ENCODE measurements at regions not wholly inside any gene's neighbourhood (a gene's known extent, or its start where the extent isn't known, plus 50 kb on each side); places are given as distances from the start of the nearest gene placed in this dataset.
A peak's percentile ranks its signal among the peaks of the same experiment; 100 is the strongest.

GRCh38 chr12:71220260-71220659 lies 62.5 kb upstream of the TSPAN8 start:
- Histone ChIP-seq H3K9me3 (no peaks in the 10 kb centered on the region), H3K4me3 (no peak overlapping the region), H3K36me3 (no peaks in the 10 kb centered on the region), H3K9ac (ENCODE audit: low read depth in 2 of 2, low read length in 2 of 2) (no peak overlapping the region), H3K27me3 (no peaks in the 10 kb centered on the region), H3K4me1 (no peaks in the 10 kb centered on the region), H3K27ac (no peak overlapping the region)
- no peak for DNase-seq
- TF ChIP-seq, protein P1, sequence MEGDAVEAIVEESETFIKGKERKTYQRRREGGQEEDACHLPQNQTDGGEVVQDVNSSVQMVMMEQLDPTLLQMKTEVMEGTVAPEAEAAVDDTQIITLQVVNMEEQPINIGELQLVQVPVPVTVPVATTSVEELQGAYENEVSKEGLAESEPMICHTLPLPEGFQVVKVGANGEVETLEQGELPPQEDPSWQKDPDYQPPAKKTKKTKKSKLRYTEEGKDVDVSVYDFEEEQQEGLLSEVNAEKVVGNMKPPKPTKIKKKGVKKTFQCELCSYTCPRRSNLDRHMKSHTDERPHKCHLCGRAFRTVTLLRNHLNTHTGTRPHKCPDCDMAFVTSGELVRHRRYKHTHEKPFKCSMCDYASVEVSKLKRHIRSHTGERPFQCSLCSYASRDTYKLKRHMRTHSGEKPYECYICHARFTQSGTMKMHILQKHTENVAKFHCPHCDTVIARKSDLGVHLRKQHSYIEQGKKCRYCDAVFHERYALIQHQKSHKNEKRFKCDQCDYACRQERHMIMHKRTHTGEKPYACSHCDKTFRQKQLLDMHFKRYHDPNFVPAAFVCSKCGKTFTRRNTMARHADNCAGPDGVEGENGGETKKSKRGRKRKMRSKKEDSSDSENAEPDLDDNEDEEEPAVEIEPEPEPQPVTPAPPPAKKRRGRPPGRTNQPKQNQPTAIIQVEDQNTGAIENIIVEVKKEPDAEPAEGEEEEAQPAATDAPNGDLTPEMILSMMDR (IDR thresholded peaks at IDR 0.05) = no peak
- intact Hi-C loops (cut with DNase I) = no loop called here

DNA sequence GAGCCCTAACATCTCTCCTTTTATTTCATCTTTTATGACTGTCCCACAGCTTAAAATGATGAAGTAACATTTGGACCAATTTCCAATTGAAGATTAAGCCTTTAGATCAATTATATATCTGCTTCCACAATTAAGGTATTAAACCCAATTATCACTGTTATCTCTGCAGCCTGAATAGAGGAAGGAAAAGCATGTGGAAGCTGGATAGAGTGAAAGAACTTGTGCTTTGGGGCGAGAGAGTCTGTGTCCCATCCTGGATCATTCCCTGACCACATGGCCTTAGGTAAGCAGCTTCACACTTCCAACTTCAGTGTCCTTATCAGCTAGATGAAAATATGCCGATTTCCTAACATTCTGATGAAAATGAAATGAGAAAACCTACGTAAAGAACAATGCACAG lies 61.4 kb upstream of the TSPAN8 start:
- Histone ChIP-seq H3K27ac (no peak overlapping the region), H3K4me3 (no peak overlapping the region), H3K9ac (ENCODE audit: low read depth in 2 of 2, low read length in 2 of 2) (no peak overlapping the region), H3K27me3 (no peaks in the 10 kb centered on the region), H3K36me3 (no peaks in the 10 kb centered on the region), H3K4me1 (no peaks in the 10 kb centered on the region), H3K9me3 (no peaks in the 10 kb centered on the region)
- intact Hi-C loops (cut with DNase I) = no loop called here
- no peak for DNase-seq
- TF ChIP-seq, protein P1 (IDR thresholded peaks at IDR 0.05) = no peak

DNA sequence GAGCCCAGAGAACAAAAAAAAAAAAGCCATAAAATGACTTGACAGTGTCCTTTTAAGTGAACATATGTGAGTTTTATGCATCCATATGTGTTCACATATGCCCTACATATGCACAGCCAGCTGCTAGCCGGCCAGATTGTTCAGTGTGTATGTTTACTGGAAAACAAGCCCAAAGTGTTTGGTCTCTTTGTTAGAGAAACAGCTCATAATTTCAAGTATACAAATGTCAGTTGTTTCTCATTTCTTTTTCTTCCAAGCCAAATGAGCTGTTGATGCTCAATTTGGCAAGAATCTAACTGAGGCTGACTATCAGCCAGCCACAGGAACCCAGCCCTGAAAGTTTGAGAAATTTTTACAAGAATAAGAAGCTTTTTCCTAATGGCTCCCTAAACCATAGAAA lies 60.8 kb upstream of the TSPAN8 start:
- Histone ChIP-seq H3K9ac (ENCODE audit: low read depth in 2 of 2, low read length in 2 of 2) (no peak overlapping the region), H3K36me3 (no peaks in the 10 kb centered on the region), H3K27ac (no peak overlapping the region), H3K4me3 (no peak overlapping the region), H3K4me1 (no peaks in the 10 kb centered on the region), H3K27me3 (no peaks in the 10 kb centered on the region), H3K9me3 (no peaks in the 10 kb centered on the region)
- intact Hi-C loops (cut with DNase I) = no loop called here
- DNase-seq = no peak
- TF ChIP-seq, protein P1 (IDR thresholded peaks at IDR 0.05) = no peak

GRCh38 chr12:71216725-71217579 lies 59.2 kb upstream of the TSPAN8 start:
- Histone ChIP-seq H3K27me3 (no peaks in the 10 kb centered on the region), H3K4me3 (no peak overlapping the region), H3K27ac (peak overlapping the region; percentile 68), H3K4me1 (no peaks in the 10 kb centered on the region), H3K9me3 (no peaks in the 10 kb centered on the region), H3K9ac (ENCODE audit: low read depth in 2 of 2, low read length in 2 of 2) (peak overlapping the region in 1 of 2 donors; percentile 24), H3K36me3 (no peaks in the 10 kb centered on the region)
- intact Hi-C loops (cut with DNase I) = no loop called here
- DNase-seq = peak; percentile 72
- TF ChIP-seq, protein P1 (IDR thresholded peaks at IDR 0.05) = peak; percentile 53

GRCh38 chr12:71214511-71215285 lies 56.9 kb upstream of the TSPAN8 start:
- no peaks in the 10 kb centered on the region for H3K9me3 ChIP-seq
- no peaks in the 10 kb centered on the region for H3K4me1 ChIP-seq
- DNase-seq = peak; percentile 70
- no peak overlapping the region for H3K4me3 ChIP-seq
- TF ChIP-seq, protein P1 (IDR thresholded peaks at IDR 0.05) = no peak
- H3K27me3 ChIP-seq = no peaks in the 10 kb centered on the region
- H3K9ac ChIP-seq (ENCODE audit: low read depth in 2 of 2, low read length in 2 of 2) = peak overlapping the region in 1 of 2 donors; percentile 63
- intact Hi-C loops (cut with DNase I) = no loop called here
- H3K27ac ChIP-seq = peak overlapping the region; percentile 69
- H3K36me3 ChIP-seq = no peaks in the 10 kb centered on the region
